NT2/D1 (cell line): ENCODE measurements at regions not wholly inside any gene's neighbourhood (a gene's known extent, or its start where the extent isn't known, plus 50 kb on each side); places are given as distances from the start of the nearest gene placed in this dataset.

Experiments used
- SUZ12 ChIP-seq: IDR thresholded peaks from 2 replicates; pipeline ENCODE4 v1.6.1; 2011; ENCODE audit not compliant: insufficient read length, insufficient read depth; ENCODE audit errors: extremely low read depth
- YY1 ChIP-seq: IDR thresholded peaks from 2 replicates; pipeline ENCODE4 v1.6.1; 2011; ENCODE audit not compliant: insufficient read length, insufficient read depth
- ZNF274 ChIP-seq: IDR thresholded peaks from 2 replicates; pipeline ENCODE4 v1.6.1; 2011; ENCODE audit warnings: mild to moderate bottlenecking, low read depth, low read length

GRCh38 chr20:12410783-12411182 is 493.1 kb downstream of the BTBD3 start:
- TF ChIP-seq ZNF274 (no peak), YY1 (no peak), SUZ12 (no peak)
